H1 (cell line): ENCODE measurements at regions not wholly inside any gene's neighbourhood (a gene's known extent, or its start where the extent isn't known, plus 50 kb on each side); places are given as distances from the start of the nearest gene placed in this dataset.

ENCODE experiments used
- CHD1 ChIP-seq: IDR thresholded peaks from 2 replicates; pipeline ENCODE4 v1.6.1; 2012; ENCODE audit warnings: low read depth, low read length, improper control_type of control experiment
- CHD2 ChIP-seq: IDR thresholded peaks from 2 replicates; pipeline ENCODE4 v1.6.1; 2012; ENCODE audit warnings: low read length, improper control_type of control experiment
- GABPA ChIP-seq: IDR thresholded peaks from 2 replicates; pipeline ENCODE4 v1.6.1; 2011; ENCODE audit warnings: mild to moderate bottlenecking, low read length, moderate library complexity, borderline replicate concordance; ENCODE audit not compliant: insufficient read depth
- HDAC6 ChIP-seq: IDR thresholded peaks from one replicate; pipeline ENCODE4 v1.7.1; 2012; ENCODE audit warnings: low read depth, mild to moderate bottlenecking, inconsistent platforms, low read length, moderate library complexity
- KDM4A ChIP-seq: IDR thresholded peaks from one replicate; pipeline ENCODE4 v1.7.1; 2012; ENCODE audit warnings: low read depth, mild to moderate bottlenecking, moderate library complexity, low read length, inconsistent platforms; ENCODE audit not compliant: severe bottlenecking
- POLR2AphosphoS5 ChIP-seq: IDR thresholded peaks from 2 replicates; pipeline ENCODE4 v1.6.1; 2011; ENCODE audit warnings: low read depth, low read length
- POU5F1 ChIP-seq: IDR thresholded peaks from 2 replicates; pipeline ENCODE4 v1.6.1; 2011; ENCODE audit warnings: low read depth, mild to moderate bottlenecking, low read length, moderate library complexity
- RBBP5 ChIP-seq: IDR thresholded peaks from 2 replicates; pipeline ENCODE4 v1.7.1; 2012; ENCODE audit warnings: low read depth, mild to moderate bottlenecking, inconsistent platforms, low read length, moderate library complexity, borderline replicate concordance
- SAP30 ChIP-seq: fragments of 300-600 bp; sonication (generic); IDR thresholded peaks from 2 replicates; pipeline ENCODE4 v1.7.1; 2012; ENCODE audit warnings: low read length, moderate library complexity, mild to moderate bottlenecking, inconsistent platforms; ENCODE audit not compliant: insufficient read depth, insufficient replicate concordance
- TAF7 ChIP-seq: optimal IDR thresholded peaks from 2 replicates; pipeline ENCODE3; 2011; ENCODE audit warnings: low read depth, mild to moderate bottlenecking, inconsistent platforms, low read length, moderate library complexity, borderline replicate concordance
- TF ChIP-seq, protein P1 (sequence below): fragments of 300-600 bp; sonication (generic); IDR thresholded peaks from 2 replicates; pipeline ENCODE4 v1.7.1; 2012; ENCODE audit warnings: low read length, moderate library complexity, mild to moderate bottlenecking, inconsistent platforms; ENCODE audit not compliant: insufficient replicate concordance

- TF ChIP-seq, protein P1, sequence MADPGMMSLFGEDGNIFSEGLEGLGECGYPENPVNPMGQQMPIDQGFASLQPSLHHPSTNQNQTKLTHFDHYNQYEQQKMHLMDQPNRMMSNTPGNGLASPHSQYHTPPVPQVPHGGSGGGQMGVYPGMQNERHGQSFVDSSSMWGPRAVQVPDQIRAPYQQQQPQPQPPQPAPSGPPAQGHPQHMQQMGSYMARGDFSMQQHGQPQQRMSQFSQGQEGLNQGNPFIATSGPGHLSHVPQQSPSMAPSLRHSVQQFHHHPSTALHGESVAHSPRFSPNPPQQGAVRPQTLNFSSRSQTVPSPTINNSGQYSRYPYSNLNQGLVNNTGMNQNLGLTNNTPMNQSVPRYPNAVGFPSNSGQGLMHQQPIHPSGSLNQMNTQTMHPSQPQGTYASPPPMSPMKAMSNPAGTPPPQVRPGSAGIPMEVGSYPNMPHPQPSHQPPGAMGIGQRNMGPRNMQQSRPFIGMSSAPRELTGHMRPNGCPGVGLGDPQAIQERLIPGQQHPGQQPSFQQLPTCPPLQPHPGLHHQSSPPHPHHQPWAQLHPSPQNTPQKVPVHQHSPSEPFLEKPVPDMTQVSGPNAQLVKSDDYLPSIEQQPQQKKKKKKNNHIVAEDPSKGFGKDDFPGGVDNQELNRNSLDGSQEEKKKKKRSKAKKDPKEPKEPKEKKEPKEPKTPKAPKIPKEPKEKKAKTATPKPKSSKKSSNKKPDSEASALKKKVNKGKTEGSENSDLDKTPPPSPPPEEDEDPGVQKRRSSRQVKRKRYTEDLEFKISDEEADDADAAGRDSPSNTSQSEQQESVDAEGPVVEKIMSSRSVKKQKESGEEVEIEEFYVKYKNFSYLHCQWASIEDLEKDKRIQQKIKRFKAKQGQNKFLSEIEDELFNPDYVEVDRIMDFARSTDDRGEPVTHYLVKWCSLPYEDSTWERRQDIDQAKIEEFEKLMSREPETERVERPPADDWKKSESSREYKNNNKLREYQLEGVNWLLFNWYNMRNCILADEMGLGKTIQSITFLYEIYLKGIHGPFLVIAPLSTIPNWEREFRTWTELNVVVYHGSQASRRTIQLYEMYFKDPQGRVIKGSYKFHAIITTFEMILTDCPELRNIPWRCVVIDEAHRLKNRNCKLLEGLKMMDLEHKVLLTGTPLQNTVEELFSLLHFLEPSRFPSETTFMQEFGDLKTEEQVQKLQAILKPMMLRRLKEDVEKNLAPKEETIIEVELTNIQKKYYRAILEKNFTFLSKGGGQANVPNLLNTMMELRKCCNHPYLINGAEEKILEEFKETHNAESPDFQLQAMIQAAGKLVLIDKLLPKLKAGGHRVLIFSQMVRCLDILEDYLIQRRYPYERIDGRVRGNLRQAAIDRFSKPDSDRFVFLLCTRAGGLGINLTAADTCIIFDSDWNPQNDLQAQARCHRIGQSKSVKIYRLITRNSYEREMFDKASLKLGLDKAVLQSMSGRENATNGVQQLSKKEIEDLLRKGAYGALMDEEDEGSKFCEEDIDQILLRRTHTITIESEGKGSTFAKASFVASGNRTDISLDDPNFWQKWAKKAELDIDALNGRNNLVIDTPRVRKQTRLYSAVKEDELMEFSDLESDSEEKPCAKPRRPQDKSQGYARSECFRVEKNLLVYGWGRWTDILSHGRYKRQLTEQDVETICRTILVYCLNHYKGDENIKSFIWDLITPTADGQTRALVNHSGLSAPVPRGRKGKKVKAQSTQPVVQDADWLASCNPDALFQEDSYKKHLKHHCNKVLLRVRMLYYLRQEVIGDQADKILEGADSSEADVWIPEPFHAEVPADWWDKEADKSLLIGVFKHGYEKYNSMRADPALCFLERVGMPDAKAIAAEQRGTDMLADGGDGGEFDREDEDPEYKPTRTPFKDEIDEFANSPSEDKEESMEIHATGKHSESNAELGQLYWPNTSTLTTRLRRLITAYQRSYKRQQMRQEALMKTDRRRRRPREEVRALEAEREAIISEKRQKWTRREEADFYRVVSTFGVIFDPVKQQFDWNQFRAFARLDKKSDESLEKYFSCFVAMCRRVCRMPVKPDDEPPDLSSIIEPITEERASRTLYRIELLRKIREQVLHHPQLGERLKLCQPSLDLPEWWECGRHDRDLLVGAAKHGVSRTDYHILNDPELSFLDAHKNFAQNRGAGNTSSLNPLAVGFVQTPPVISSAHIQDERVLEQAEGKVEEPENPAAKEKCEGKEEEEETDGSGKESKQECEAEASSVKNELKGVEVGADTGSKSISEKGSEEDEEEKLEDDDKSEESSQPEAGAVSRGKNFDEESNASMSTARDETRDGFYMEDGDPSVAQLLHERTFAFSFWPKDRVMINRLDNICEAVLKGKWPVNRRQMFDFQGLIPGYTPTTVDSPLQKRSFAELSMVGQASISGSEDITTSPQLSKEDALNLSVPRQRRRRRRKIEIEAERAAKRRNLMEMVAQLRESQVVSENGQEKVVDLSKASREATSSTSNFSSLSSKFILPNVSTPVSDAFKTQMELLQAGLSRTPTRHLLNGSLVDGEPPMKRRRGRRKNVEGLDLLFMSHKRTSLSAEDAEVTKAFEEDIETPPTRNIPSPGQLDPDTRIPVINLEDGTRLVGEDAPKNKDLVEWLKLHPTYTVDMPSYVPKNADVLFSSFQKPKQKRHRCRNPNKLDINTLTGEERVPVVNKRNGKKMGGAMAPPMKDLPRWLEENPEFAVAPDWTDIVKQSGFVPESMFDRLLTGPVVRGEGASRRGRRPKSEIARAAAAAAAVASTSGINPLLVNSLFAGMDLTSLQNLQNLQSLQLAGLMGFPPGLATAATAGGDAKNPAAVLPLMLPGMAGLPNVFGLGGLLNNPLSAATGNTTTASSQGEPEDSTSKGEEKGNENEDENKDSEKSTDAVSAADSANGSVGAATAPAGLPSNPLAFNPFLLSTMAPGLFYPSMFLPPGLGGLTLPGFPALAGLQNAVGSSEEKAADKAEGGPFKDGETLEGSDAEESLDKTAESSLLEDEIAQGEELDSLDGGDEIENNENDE: no peak
- TF ChIP-seq POLR2AphosphoS5 (no peak), TAF7 (no peak), RBBP5 (no peak), SAP30 (no peak), POU5F1 (no peak), CHD1 (no peak), GABPA (no peak), CHD2 (no peak), HDAC6 (no peak), KDM4A (no peak)
- TF ChIP-seq, all 59 proteins: peak for 0
These were observed 93.5 kb upstream of the ATG10 start (continued) for GRCh38 chr5:81878333-81878732.
